ENCODE measurements at regions not wholly inside any gene's neighbourhood (a gene's known extent, or its start where the extent isn't known, plus 50 kb on each side); places are given as distances from the start of the nearest gene placed in this dataset.
"Not testable (repeated sequence)": the region's sequence is repeated elsewhere in the genome, so short reads cannot be mapped to it uniquely, and the experiment has no call there.

DNA sequence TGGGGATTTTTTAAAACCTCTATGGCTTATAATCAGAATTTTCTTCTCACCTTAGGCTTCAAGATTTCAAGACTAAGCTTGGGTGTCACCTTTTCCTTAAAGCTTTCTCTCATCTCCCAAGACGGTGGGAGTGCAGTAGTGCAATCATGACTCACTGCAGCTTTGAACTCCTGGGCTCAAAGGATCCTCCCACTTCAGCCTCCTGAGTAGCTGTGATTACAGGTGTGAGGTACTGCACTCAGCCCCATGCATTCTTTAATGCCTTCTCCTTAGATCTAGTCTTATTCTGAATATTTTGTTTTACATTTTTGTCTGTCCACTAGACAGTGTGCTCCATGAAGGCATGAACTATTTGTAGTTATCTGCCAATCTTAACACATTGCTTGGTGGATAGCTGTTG, 55.7 kb upstream of the FAT3 start:
- no peak for DNase-seq

- DNase-seq: no peak
Measured at GRCh38 chr11:92167571-92167970, 57.0 kb upstream of the FAT3 start.

DNA sequence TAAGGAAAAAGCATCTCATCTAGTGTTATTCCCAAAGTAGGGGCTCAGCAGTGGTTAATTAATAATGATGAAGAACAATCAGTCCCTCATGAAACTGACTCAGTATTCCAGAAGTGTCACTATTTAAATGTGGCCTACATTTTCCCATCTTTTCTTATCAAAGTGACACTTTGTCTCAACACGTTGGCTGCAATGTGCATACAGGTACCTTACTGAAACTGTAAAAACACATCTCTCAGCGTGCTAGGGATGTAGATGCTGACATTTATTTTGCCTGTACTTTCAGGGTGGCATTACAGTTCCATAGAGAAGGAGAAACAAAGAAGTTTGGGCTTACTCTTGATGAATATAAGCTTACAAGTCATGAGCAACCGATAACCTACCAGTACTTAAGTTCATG, 58.3 kb upstream of the FAT3 start:
- DNase-seq: no peak

DNA sequence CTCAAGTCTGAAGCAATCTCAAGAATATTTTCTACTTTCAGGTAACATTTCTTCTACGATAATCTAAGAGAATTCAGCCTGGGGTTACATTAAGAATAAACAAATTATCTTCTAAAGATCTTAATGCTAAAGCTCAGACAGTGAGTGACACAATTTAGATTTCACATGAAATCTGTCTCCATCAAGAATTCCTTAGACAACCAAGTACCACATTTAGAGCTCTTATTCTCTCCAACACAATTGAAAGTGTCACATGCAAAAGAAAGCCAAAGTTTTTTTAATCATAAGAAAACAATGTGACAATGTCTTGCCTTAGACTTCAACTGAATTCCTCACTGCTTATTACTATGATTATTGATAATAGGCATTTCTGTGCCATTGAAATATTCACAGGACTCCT, 60.7 kb upstream of the FAT3 start:
- DNase-seq: no peak

GRCh38 chr11:92162776-92163175, 61.8 kb upstream of the FAT3 start:
- no peak for DNase-seq

- no peak for DNase-seq
Measured at GRCh38 chr11:92159931-92160330, 64.7 kb upstream of the FAT3 start.

DNA sequence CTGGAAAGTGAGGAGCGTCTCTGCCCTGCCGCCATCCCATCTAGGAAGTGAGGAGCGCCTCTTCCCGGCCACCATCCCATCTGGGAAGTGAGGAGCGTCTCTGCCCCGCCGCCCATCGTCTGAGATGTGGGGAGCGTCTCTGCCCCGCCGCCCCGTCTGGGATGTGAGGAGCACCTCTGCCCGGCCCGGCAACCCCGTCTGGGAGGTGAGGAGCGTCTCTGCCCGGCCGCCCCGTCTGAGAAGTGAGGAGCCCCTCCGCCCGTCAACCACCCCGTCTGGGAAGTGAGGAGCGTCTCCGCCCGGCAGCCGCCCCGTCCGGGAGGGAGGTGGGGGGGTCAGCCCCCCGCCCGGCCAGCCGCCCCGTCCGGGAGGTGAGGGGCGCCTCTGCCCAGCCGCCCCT, 67.2 kb upstream of the FAT3 start:
- not testable (repeated sequence) for DNase-seq

DNA sequence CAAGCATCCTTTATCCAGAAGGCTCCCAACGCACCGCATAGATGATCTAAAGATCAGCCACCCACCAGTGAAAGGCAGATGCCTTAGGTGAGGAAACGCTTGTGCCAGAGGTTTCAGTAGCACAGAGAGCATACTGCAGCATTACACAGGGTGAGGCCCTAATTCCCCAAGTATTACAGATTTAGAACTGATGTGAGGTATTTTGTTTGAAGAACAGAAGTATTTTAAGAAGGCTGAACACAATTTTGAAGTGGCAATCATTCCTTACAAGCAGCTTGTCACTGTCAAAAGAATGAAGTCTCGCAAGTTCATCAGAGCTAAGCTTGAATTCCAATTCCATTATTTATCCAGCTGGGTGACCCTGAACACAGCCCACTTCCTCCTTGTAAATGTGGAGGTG, 70.0 kb upstream of the FAT3 start:
- DNase-seq: no peak

DNA sequence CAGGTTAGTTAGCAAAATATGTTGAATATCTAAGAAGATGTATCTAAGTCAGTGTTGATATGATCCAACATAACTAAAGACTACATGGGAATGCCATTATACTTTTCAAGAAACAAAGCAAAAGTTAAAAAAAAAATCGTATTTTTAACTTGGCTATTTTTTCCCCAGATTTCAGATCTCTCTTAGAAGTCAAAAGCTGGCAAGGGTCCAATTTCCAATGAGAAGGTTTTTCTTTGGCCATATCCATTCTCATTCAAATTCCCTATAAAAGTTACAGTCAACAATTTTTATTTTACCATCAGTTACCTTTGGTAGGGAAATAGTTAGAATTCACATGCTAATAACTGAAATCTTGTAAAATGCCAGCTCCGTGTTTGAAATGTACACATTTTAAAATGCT, 70.5 kb upstream of the FAT3 start:
- no peak for DNase-seq

- no peak for DNase-seq
Measured at GRCh38 chr11:92153542-92153941, 71.1 kb upstream of the FAT3 start.

- DNase-seq: no peak
Measured at GRCh38 chr11:92152245-92152644, 72.4 kb upstream of the FAT3 start.

DNA sequence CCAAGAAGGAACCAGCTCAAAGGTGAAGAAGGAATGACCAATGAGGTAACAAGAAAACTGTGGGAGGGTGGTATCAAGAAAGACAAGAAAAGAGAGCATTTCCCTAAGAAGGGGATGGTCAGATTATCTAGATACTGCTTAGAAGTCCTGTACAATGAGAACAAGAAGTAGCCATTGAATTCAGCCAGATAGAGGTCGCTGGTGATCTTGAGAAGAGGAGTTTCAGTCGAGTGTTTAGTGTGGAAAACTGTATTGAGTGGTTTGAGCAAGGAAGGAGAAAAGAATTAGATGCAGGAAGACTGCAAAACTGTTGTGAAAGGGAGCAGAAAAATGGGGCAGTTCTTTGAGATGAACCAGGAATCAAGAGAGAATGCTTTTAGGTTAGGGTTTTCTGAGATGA, 74.6 kb upstream of the FAT3 start:
- no peak for DNase-seq

DNA sequence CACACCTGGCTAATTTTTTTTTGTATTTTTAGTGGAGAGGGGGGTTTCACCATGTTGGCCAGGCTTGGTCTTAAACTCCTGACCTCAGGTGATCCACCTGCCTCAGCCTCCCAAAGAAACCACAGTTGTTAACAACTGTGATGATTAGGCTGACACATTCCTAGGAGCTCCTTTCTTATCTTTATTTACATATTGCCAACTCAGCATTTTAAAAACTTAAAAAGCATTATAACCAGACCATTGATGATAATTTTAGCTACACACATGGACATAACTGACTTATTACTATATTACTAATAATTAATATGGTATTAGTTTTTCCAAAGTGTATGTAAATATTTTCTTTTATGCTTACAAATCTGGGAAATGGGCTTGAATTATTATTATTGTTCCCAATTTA, 82.9 kb upstream of the FAT3 start:
- no peak for DNase-seq

GRCh38 chr11:92141159-92141558, 83.5 kb upstream of the FAT3 start:
- no peak for DNase-seq

DNA sequence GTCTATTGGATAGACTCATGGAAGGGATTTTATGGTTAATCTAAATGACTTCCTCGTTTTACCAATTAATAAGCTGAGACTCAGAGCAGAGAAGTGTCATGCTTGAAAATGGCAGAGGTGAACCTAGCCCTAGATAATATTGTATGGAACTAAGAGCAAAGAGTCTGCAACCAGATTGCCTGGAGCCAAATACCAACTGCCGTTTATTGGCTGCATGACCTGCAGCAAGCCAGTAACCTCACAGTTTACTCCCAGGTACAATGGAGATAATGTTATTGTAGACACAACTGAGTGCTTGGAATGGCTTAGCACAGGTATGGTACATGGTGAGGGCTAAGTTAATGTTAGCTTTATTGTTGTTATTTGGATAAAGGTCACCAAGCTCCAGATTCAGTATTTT, 84.6 kb upstream of the FAT3 start:
- DNase-seq: no peak

GRCh38 chr11:92138296-92138695, 86.3 kb upstream of the FAT3 start:
- DNase-seq: no peak

DNA sequence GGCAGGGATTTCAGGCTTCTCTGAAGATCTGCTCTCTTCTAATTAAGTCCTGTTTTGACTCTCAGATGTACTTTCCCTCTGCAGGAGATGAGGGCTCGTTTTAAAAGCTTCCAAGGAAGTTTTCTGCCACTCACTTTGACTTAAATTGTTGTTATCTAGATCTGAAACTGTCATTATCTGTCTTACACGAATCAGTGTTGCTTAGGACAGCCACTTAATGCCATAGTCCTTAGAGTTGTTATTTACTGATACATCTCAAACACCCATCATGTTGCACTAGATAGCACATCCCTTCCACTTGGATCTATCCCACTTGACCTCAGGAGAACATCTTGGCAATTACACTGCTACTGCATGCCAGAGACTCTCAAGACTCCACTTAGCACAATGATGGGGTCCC, 86.9 kb upstream of the FAT3 start:
- DNase-seq: no peak

DNA sequence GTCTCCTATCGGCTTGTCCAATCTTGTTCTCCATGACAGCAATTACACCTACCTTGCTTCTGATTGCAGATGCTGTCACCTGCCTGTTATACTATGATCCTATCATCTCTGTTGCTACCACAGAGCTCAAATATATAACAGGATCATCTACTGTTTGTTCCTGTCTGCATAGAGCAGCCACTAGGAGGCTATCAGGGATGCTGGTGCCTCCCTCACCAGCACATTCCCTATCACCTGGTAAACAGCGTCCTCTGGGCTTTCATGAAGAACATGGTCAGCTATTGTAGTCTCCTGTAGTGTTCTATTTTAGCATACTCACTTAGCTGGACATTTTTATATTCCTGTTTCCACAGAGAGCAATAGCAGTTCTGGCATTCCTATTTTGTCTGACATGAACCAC, 87.8 kb upstream of the FAT3 start:
- DNase-seq: no peak

DNA sequence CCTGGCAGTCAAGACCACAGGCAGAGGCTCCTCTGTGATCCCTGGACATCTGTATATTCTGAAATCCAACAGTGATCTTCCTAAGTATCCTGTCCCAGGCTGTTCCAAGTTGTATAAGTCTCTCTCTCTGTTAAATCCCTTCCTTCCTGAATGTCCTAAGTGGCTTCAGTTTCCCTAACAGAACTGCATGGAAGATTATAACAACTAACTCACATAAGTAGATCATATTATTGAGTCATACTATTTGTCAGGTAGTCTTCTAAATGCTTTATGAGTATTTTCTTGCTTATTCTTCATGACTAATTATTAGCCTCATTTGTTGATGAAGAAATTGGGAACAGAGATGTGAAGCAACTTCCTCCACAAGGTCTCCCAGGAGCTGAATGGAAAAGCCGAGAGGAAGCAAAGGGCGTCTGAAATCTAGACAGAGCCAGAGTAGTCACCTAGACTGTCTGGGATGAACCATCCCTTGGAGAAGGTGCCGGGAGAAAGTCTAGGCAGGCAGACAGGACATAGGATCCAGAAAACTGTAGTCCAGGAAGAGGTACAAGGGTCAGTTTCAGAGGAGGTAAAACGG, 93.2 kb upstream of the FAT3 start:
- DNase-seq: no peak

DNA sequence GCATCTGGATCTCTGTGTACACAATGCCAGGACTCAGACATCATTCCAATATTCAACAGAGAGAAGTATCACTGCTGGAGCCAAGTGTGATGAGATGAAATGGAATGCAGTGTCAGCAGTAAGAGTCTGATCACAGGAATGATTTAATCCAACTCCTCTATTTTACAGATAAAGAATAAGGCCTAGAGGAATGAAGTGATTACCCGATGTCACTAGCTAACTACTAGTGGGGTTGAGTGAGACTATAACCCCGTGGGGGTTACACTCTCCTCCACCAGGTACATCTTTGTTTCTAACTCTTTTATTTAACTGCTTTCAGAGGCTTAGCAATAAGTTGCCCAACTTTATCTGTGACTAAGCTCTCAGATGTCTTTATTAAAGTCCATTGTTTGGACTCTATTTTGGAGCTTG, 94.2 kb upstream of the FAT3 start:
- no peak for DNase-seq

DNA sequence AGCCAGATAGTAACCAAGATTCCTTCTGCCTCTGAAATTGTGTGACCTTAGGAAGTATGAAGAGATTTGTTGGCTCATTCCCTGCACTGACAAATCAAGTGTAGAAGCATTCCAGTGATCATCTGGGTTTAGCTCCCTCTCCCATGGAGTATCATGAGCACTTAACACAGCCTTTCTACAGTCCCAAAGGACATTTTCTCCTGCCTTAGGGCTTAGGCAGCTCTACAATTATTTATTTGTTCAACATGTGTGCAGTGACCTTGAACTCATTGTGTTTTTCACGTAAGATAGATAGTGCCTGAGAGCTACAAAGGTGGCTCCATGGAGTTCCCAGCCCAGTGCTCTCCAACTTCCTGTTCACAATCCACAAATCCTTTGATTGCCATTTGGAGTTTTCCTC, 94.8 kb upstream of the FAT3 start:
- no peak for DNase-seq

DNA sequence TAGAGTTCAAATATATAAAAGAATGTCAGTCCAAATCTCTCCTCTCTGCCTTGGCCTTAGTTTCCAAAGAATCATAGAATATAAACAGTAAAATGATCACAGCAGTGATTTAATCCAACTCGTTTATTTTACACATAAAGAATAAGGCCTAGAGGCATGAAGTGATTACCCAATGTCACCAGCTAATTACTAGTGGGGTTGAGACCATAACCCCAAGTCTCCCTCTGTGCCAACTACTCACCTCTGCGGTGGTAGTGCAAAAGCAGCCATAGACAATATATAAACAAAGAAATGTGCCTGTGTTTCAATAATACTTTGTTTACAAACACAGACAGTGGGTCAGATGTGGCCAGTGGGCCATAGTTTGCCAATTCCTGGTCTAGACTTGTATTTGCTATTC, 96.6 kb upstream of the FAT3 start:
- DNase-seq: no peak

- no peak for DNase-seq
Measured at GRCh38 chr11:92125321-92125720, 99.3 kb upstream of the FAT3 start.

- no peak for DNase-seq
Measured at GRCh38 chr11:92123540-92123939, 101.1 kb upstream of the FAT3 start.

GRCh38 chr11:92122561-92122960, 102.1 kb upstream of the FAT3 start:
- DNase-seq: no peak

GRCh38 chr11:92111287-92111686, 113.3 kb upstream of the FAT3 start:
- DNase-seq: no peak

Data from NCI-H1694 (cell line).